ENCODE measurements at regions not wholly inside any gene's neighbourhood (a gene's known extent, or its start where the extent isn't known, plus 50 kb on each side); places are given as distances from the start of the nearest gene placed in this dataset.

- Histone ChIP-seq H3K9ac (no peak overlapping the region), H4K20me1 (ENCODE audit: insufficient read depth) (no peaks in the 10 kb centered on the region), H2AFZ (ENCODE audit: low read depth) (no peak overlapping the region), H3K4me3 (IDR thresholded peaks at IDR 0.05; ENCODE audit: insufficient read depth, low read depth, low read length) (no peak overlapping the region), H3K27ac (no peak overlapping the region), H3K36me3 (ENCODE audit: insufficient read depth) (no peaks in the 10 kb centered on the region), H3K4me2 (no peak overlapping the region), H3K27me3 (ENCODE audit: insufficient read depth, low read depth) (no peaks in the 10 kb centered on the region), H3K4me1 (ENCODE audit: low read depth, poor library complexity, severe bottlenecking) (no peaks in the 10 kb centered on the region), H3K79me2 (ENCODE audit: insufficient read depth, low read depth) (no peaks in the 10 kb centered on the region)
- TF ChIP-seq, protein P1, sequence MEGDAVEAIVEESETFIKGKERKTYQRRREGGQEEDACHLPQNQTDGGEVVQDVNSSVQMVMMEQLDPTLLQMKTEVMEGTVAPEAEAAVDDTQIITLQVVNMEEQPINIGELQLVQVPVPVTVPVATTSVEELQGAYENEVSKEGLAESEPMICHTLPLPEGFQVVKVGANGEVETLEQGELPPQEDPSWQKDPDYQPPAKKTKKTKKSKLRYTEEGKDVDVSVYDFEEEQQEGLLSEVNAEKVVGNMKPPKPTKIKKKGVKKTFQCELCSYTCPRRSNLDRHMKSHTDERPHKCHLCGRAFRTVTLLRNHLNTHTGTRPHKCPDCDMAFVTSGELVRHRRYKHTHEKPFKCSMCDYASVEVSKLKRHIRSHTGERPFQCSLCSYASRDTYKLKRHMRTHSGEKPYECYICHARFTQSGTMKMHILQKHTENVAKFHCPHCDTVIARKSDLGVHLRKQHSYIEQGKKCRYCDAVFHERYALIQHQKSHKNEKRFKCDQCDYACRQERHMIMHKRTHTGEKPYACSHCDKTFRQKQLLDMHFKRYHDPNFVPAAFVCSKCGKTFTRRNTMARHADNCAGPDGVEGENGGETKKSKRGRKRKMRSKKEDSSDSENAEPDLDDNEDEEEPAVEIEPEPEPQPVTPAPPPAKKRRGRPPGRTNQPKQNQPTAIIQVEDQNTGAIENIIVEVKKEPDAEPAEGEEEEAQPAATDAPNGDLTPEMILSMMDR (conservative IDR thresholded peaks at IDR 0.05; ENCODE audit: low read depth, low read length) = no peak
Measured at GRCh38 chr5:135207866-135208265, 173.8 kb upstream of the PITX1 start.

DNA sequence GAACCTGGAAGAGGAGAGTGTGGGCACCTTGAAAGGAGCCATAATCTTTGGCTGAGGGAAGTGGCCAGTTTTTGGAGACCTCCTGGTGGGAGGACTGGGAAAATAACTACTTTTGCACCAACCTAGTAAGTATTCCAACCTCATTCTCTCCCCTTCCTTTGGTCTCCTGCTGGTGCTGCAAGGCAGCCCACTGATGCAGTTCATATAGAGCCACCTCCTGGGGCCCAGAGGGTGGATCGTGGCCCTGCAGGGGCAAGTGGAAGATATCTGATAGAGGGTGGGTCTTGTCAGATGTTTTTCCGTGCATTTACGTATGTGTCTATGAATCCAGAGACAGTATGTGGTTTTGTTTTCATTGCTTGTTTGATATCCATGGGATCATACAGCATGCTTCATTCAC lies 172.8 kb upstream of the PITX1 start:
- Histone ChIP-seq H3K27ac (no peak overlapping the region), H3K4me3 (IDR thresholded peaks at IDR 0.05; ENCODE audit: insufficient read depth, low read depth, low read length) (no peak overlapping the region), H3K4me2 (no peak overlapping the region), H3K36me3 (ENCODE audit: insufficient read depth) (no peaks in the 10 kb centered on the region), H3K9ac (no peak overlapping the region), H3K79me2 (ENCODE audit: insufficient read depth, low read depth) (no peaks in the 10 kb centered on the region), H4K20me1 (ENCODE audit: insufficient read depth) (no peaks in the 10 kb centered on the region), H3K4me1 (ENCODE audit: low read depth, poor library complexity, severe bottlenecking) (no peaks in the 10 kb centered on the region), H2AFZ (ENCODE audit: low read depth) (no peak overlapping the region), H3K27me3 (ENCODE audit: insufficient read depth, low read depth) (no peaks in the 10 kb centered on the region)
- TF ChIP-seq, protein P1 (conservative IDR thresholded peaks at IDR 0.05; ENCODE audit: low read depth, low read length) = no peak

DNA sequence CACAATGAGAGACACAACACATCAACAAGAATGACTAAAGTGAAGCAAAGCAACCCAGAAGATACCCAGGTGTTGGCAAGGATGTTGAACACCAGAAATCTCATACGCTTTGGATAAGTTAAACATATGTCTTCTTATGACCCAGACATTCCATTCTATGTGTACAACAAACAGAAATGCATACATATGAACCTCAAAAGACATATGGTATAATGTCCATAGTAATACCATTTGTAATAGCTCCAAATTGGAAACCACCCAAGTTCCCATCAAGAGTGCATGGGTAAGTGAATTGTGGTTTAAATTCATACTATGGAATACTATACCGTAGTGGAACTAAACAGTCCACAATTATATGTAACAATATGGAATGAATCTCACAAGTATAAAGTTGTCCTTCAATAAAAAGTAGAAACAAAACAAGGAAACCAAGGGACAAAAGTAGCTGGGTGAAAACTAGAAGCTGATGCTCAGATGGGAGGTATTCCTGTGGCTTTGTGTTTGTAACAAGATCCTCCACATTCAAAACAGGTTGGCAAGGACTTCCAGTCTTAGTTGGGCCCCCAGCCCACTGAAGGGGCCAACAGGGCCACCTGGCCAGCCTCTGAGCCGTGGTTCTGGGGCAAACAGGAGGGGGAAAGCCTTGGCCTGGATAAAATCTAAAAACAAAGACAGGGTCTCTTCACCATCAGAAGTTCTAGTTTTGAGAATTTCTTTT lies 171.8 kb upstream of the PITX1 start:
- H3K27ac ChIP-seq = no peak overlapping the region
- H3K9ac ChIP-seq = no peak overlapping the region
- TF ChIP-seq, protein P1 (conservative IDR thresholded peaks at IDR 0.05; ENCODE audit: low read depth, low read length) = no peak
- H3K27me3 ChIP-seq (ENCODE audit: insufficient read depth, low read depth) = no peaks in the 10 kb centered on the region
- H3K4me1 ChIP-seq (ENCODE audit: low read depth, poor library complexity, severe bottlenecking) = no peaks in the 10 kb centered on the region
- H3K36me3 ChIP-seq (ENCODE audit: insufficient read depth) = no peaks in the 10 kb centered on the region
- H3K4me3 ChIP-seq (IDR thresholded peaks at IDR 0.05; ENCODE audit: insufficient read depth, low read depth, low read length) = no peak overlapping the region
- no peaks in the 10 kb centered on the region for H4K20me1 ChIP-seq (ENCODE audit: insufficient read depth)
- H3K79me2 ChIP-seq (ENCODE audit: insufficient read depth, low read depth) = no peaks in the 10 kb centered on the region
- H3K4me2 ChIP-seq = no peak overlapping the region
- no peak overlapping the region for H2AFZ ChIP-seq (ENCODE audit: low read depth)

- Histone ChIP-seq H3K79me2 (ENCODE audit: insufficient read depth, low read depth) (no peaks in the 10 kb centered on the region), H2AFZ (ENCODE audit: low read depth) (no peak overlapping the region), H3K4me2 (no peak overlapping the region), H3K4me1 (ENCODE audit: low read depth, poor library complexity, severe bottlenecking) (no peaks in the 10 kb centered on the region), H3K36me3 (ENCODE audit: insufficient read depth) (no peaks in the 10 kb centered on the region), H3K27ac (no peak overlapping the region), H4K20me1 (ENCODE audit: insufficient read depth) (no peaks in the 10 kb centered on the region), H3K9ac (no peak overlapping the region), H3K27me3 (ENCODE audit: insufficient read depth, low read depth) (no peaks in the 10 kb centered on the region), H3K4me3 (IDR thresholded peaks at IDR 0.05; ENCODE audit: insufficient read depth, low read depth, low read length) (no peak overlapping the region)
- TF ChIP-seq, protein P1 (conservative IDR thresholded peaks at IDR 0.05; ENCODE audit: low read depth, low read length) = peak; percentile 71
Measured at GRCh38 chr5:135204151-135204600, 170.1 kb upstream of the PITX1 start.
